DND-41 (cell line): ENCODE measurements at regions not wholly inside any gene's neighbourhood (a gene's known extent, or its start where the extent isn't known, plus 50 kb on each side); places are given as distances from the start of the nearest gene placed in this dataset.

Experiments used
- ATAC-seq: fragments of 200-7000 bp; cut with Tn5 transposase; 3 replicates; pipeline ENCODE4 v1.9.1; 2021; ENCODE audit warnings: low read depth; ENCODE audit not compliant: insufficient read depth
- DNase-seq: peaks from one replicate; pipeline ENCODE4 v3.0.0-alpha.2; 2020
- H2AFZ ChIP-seq: 2 replicates; pipeline ENCODE4 v1.6.0; 2012; ENCODE audit warnings: low read depth, low read length
- H3K27ac ChIP-seq: 2 replicates; pipeline ENCODE4 v1.5.1; 2012; ENCODE audit warnings: low read length, inconsistent platforms
- H3K27me3 ChIP-seq: fragments of 200-600 bp; sonication (generic); 2 replicates; pipeline ENCODE4 v1.6.0; 2012; ENCODE audit warnings: low read length, mild to moderate bottlenecking, inconsistent platforms; ENCODE audit not compliant: insufficient read depth, poor library complexity
- H3K36me3 ChIP-seq: 2 replicates; pipeline ENCODE4 v1.5.1; 2012; ENCODE audit warnings: low read length, inconsistent platforms; ENCODE audit not compliant: insufficient read depth
- H3K4me1 ChIP-seq: 2 replicates; pipeline ENCODE4 v1.5.1; 2012; ENCODE audit warnings: mild to moderate bottlenecking, low read length; ENCODE audit not compliant: insufficient read depth
- H3K4me2 ChIP-seq: 2 replicates; pipeline ENCODE4 v1.6.0; 2012; ENCODE audit warnings: mild to moderate bottlenecking, moderate library complexity, low read length, inconsistent platforms; ENCODE audit not compliant: insufficient read depth
- H3K4me3 ChIP-seq, 2 experiments: fragments of 200-600 bp in 1 of 2; shearing (Covaris generic) in 1 of 2; 2 replicates each; pipeline ENCODE4 v1.5.1; 2012 to 2016; ENCODE audit warnings: inconsistent platforms in 2 of 2, low read length in 2 of 2, mild to moderate bottlenecking in 2 of 2, low read depth in 1 of 2, moderate library complexity in 1 of 2
- H3K79me2 ChIP-seq: 2 replicates; pipeline ENCODE4 v1.6.0; 2012; ENCODE audit warnings: low read length, inconsistent platforms; ENCODE audit not compliant: insufficient read depth
- H3K9ac ChIP-seq: 2 replicates; pipeline ENCODE4 v1.6.0; 2012; ENCODE audit warnings: low read depth, mild to moderate bottlenecking, inconsistent platforms, low read length, moderate library complexity
- H3K9me3 ChIP-seq: 2 replicates; pipeline ENCODE4 v1.5.1; 2012; ENCODE audit warnings: low read length, moderate library complexity, mild to moderate bottlenecking, inconsistent platforms; ENCODE audit not compliant: insufficient read depth, severe bottlenecking
- H4K20me1 ChIP-seq: 2 replicates; pipeline ENCODE4 v1.6.0; 2012; ENCODE audit warnings: low read length; ENCODE audit not compliant: insufficient read depth
- EZH2 ChIP-seq: IDR thresholded peaks from 3 replicates; pipeline ENCODE4 v1.6.1; 2012; ENCODE audit warnings: borderline replicate concordance, low read depth, mild to moderate bottlenecking, moderate library complexity, low read length, inconsistent platforms; ENCODE audit not compliant: severe bottlenecking
- TF ChIP-seq, protein P1 (sequence below): IDR thresholded peaks from 2 replicates; pipeline ENCODE4 v1.5.1; 2012; ENCODE audit warnings: borderline replicate concordance, low read length, moderate library complexity, mild to moderate bottlenecking; ENCODE audit not compliant: poor library complexity, severe bottlenecking; ENCODE audit errors: extremely low read depth

GRCh38 chr11:116310698-116311097 lies 462.1 kb downstream of the BUD13 start:
- no peak for ATAC-seq

GRCh38 chr11:116310226-116310625 lies 462.6 kb downstream of the BUD13 start:
- DNase-seq, result no peak

More at GRCh38 chr11:116310698-116311097, 462.1 kb downstream of the BUD13 start:
- H3K9me3 ChIP-seq, result no peaks in the 10 kb centered on the region
- no peak overlapping the region for H3K9ac ChIP-seq
- H3K27me3 ChIP-seq, result peaks cover 12% of the 10 kb centered on the region
- H3K4me3 ChIP-seq, result no peak overlapping the region
- H2AFZ ChIP-seq, result no peak overlapping the region
- no peaks in the 10 kb centered on the region for H4K20me1 ChIP-seq
- TF ChIP-seq EZH2, result no peak
- TF ChIP-seq, protein P1, sequence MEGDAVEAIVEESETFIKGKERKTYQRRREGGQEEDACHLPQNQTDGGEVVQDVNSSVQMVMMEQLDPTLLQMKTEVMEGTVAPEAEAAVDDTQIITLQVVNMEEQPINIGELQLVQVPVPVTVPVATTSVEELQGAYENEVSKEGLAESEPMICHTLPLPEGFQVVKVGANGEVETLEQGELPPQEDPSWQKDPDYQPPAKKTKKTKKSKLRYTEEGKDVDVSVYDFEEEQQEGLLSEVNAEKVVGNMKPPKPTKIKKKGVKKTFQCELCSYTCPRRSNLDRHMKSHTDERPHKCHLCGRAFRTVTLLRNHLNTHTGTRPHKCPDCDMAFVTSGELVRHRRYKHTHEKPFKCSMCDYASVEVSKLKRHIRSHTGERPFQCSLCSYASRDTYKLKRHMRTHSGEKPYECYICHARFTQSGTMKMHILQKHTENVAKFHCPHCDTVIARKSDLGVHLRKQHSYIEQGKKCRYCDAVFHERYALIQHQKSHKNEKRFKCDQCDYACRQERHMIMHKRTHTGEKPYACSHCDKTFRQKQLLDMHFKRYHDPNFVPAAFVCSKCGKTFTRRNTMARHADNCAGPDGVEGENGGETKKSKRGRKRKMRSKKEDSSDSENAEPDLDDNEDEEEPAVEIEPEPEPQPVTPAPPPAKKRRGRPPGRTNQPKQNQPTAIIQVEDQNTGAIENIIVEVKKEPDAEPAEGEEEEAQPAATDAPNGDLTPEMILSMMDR, result no peak
- no peak for DNase-seq
- no peak overlapping the region for H3K4me2 ChIP-seq
- peaks cover 7% of the 10 kb centered on the region for H3K4me1 ChIP-seq
- H3K79me2 ChIP-seq, result no peaks in the 10 kb centered on the region
- H3K36me3 ChIP-seq, result no peaks in the 10 kb centered on the region
- no peak overlapping the region for H3K27ac ChIP-seq

DNA sequence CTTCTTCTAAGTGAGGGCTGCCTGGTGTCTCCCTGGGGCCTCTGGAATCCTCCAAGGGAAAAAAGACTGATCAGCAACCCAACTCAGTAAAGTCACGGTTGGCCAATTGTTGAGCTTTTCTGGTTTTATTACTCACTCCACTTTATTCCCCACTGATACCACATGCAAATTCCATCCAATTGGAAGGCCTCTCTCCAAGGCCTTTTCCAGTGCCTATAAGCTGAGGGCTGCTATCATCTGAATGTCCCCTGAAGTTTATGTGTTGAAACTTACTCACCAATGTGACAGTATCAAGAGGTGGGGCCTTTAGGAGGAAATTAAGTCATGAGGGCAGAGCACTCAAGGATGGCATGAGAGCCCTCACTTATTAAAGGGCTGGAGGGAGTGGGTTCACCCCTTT lies 463.3 kb downstream of the BUD13 start:
- Histone ChIP-seq H3K27me3 (peaks cover 12% of the 10 kb centered on the region), H3K4me2 (no peak overlapping the region), H3K4me3 (no peak overlapping the region), H2AFZ (no peak overlapping the region), H3K27ac (no peak overlapping the region), H3K79me2 (no peaks in the 10 kb centered on the region), H3K9me3 (no peaks in the 10 kb centered on the region), H4K20me1 (no peaks in the 10 kb centered on the region), H3K4me1 (peaks cover 7% of the 10 kb centered on the region), H3K36me3 (no peaks in the 10 kb centered on the region), H3K9ac (no peak overlapping the region)
- ATAC-seq (no peak), DNase-seq (no peak)
- TF ChIP-seq EZH2, result no peak
- TF ChIP-seq, protein P1, result no peak

More at GRCh38 chr11:116310226-116310625, 462.6 kb downstream of the BUD13 start:
- H3K27me3 ChIP-seq, result peaks cover 12% of the 10 kb centered on the region
- TF ChIP-seq, protein P1, result no peak
- TF ChIP-seq EZH2, result no peak
- H3K9me3 ChIP-seq, result no peaks in the 10 kb centered on the region
- no peak overlapping the region for H3K27ac ChIP-seq
- no peak overlapping the region for H3K4me2 ChIP-seq
- H3K36me3 ChIP-seq, result no peaks in the 10 kb centered on the region
- no peak overlapping the region for H2AFZ ChIP-seq
- H3K79me2 ChIP-seq, result no peaks in the 10 kb centered on the region
- H3K4me1 ChIP-seq, result peaks cover 7% of the 10 kb centered on the region
- no peaks in the 10 kb centered on the region for H4K20me1 ChIP-seq
- H3K9ac ChIP-seq, result no peak overlapping the region
- H3K4me3 ChIP-seq, result no peak overlapping the region
- ATAC-seq, result no peak

DNA sequence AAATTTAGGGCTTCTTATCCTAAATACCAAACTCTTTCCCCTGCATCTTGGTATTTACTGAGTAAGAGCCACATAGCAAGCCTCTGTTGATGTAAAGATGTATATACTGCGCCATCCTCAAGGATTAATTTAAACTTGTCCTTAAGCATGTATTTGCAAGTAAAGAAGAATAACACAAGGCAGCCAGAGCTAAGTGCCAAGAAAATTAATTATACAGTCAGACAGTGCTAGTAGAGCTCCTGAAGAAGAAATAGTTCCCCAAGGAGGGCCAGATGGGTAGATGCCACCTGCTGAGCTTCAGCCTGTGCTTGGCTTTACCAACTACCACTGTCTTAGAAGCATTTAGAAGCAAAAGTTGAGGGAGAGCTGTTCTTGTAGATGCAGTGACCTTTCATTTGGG lies 470.0 kb downstream of the BUD13 start:
- H3K27ac ChIP-seq, result no peak overlapping the region
- no peak overlapping the region for H3K4me2 ChIP-seq
- ATAC-seq (no peak), DNase-seq (no peak)
- no peaks in the 10 kb centered on the region for H3K27me3 ChIP-seq
- H4K20me1 ChIP-seq, result no peaks in the 10 kb centered on the region
- no peak for TF ChIP-seq EZH2
- TF ChIP-seq, protein P1, result no peak
- H3K9me3 ChIP-seq, result no peaks in the 10 kb centered on the region
- H2AFZ ChIP-seq, result no peak overlapping the region
- no peak overlapping the region for H3K4me3 ChIP-seq
- H3K9ac ChIP-seq, result no peak overlapping the region
- H3K4me1 ChIP-seq, result no peaks in the 10 kb centered on the region
- H3K36me3 ChIP-seq, result no peaks in the 10 kb centered on the region
- no peaks in the 10 kb centered on the region for H3K79me2 ChIP-seq
